Inflammatory macrophage treated with lipopolysaccharide for 1 hour (primary cell): ENCODE measurements at regions not wholly inside any gene's neighbourhood (a gene's known extent, or its start where the extent isn't known, plus 50 kb on each side); places are given as distances from the start of the nearest gene placed in this dataset.
"Not testable (repeated sequence)": the region's sequence is repeated elsewhere in the genome, so short reads cannot be mapped to it uniquely, and the experiment has no call there.

ENCODE experiments used
- DNase-seq, 2 donors: peaks; one replicate each; pipeline ENCODE4 v3.0.0-alpha.2; 2020 to 2022

DNA sequence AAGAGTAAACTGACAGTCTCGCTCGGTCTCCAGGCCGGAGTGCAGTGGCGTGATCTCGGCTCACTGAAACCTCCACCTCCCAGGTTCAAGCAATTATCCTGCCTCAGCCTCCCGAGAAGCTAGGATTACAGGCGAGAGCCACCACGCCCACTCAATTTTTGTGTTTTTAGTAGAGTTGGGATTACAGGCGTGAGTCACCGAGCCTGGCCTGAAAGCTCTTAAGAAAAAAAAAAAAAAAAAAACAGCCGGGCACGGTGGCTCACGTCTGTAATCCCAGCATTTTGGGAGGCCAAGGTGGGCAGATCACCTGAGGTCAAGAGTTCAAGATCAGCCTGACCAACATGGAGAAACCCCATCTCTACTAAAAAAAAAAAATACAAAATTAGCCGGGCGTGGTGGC is 55.3 kb upstream of the THOC2 start:
- not testable (repeated sequence) for DNase-seq

DNA sequence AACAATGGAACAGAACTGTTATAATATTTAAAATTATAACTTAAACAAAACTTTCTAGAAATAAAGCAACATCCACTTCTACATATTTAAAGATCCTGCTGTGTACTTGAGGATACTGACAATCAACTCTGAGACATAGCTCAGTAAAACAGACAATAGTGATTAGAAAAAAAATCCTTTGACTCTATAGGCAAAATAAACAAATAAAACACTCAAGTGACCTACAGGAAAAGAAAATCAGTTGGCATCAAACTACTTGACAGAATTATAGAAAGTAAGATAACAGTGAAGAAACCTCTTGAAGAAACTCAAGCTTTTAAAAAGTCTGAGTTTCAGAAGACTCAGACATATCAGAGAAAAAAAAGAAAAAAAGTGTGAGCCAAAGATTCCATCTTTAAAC is 55.9 kb upstream of the THOC2 start:
- no peak for DNase-seq

GRCh38 chrX:123797543-123798447 is 62.1 kb upstream of the XIAP start:
- no peak for DNase-seq

- not testable (repeated sequence) for DNase-seq
Observed at GRCh38 chrX:123798706-123799430, 61.0 kb upstream of the XIAP start.

DNA sequence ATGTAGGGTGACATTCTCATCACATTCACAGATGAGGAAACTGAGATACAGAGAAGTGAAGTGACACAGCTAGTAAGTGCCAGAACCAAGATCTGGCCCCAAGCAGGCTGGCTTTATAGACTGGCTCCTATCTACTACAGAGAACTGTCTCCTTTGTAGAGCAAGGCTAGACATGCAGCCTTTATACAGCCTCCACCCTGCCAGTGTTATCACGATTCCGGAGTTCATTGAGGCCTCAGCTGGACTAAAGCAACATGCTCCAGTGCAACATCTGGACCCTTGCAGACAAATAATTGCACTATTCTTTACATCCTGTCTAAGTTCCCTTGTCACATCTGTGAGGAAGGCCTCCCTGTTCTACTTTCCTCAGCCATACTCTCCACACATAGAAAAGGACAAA is 58.0 kb upstream of the XIAP start:
- no peak for DNase-seq

- peak; percentile 19 to 46 for DNase-seq
Observed at GRCh38 chrX:123803331-123803983, 56.4 kb upstream of the XIAP start.

GRCh38 chrX:123803984-123804365 is 55.9 kb upstream of the XIAP start:
- DNase-seq: not testable (repeated sequence)

DNA sequence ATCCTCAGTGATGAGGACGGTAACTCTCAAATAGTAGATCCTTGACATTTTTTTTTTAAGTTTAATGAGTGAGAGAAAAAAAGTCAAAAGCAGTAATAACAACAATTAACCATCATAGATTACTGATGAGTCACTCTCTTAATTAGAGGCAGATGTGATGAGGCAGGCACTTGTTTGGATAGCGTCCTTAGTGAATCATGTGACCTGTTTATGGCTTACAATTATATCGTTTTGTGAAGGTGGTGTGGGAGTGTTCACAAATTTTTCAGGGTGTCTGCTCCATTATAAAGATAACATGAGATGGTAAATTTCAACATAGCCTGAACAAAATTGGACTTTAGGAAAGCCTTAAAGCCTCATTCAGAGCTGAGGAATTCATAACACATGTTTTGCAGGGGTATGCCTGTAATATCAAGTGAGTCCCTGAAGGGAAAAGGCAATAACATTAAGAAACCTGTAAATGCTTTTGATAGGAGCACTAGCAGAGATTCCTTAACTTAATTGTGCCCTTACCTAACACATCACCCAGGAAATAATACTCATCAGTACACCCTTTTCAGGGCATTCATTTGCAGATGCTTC is 51.9 kb upstream of the XIAP start:
- no peak for DNase-seq

DNA sequence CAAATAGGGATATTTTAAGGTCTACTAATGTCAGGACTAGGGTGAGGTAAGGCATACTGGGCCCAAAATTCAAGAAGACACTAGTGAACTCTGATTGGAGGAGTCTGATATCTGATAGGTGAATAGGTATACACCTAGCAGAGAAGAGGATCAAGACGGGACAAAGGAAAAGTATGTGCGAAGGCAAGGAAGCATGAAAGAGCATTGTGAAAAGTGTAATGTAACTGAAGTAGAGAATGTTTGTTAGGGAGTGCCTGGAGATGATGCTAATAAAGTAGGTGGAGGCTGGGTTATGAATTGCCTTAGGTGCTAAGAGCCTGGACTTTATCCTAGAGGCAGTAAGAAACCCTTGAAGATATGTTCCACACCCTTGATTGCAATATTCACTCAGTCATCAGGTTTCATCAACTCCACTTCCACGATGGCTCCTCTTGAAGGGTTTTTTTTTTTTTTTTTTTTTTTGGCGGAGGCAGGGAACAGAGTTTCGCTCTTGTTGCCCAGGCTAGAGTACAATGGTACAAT is 49.9 kb upstream of the XIAP start:
- no peak for DNase-seq
